HUES64 (cell line): ENCODE measurements at regions not wholly inside any gene's neighbourhood (a gene's known extent, or its start where the extent isn't known, plus 50 kb on each side); places are given as distances from the start of the nearest gene placed in this dataset.

ENCODE experiments used
- H3K27ac ChIP-seq: 2 replicates; pipeline ENCODE4 v1.7.0; 2013; ENCODE audit warnings: low read depth, low read length, inconsistent platforms
- H3K27me3 ChIP-seq: 2 replicates; pipeline ENCODE4 v1.6.1; 2013; ENCODE audit warnings: mild to moderate bottlenecking, low read length; ENCODE audit not compliant: insufficient read depth
- H3K36me3 ChIP-seq: 2 replicates; pipeline ENCODE4 v1.6.1; 2013; ENCODE audit warnings: mild to moderate bottlenecking, low read length; ENCODE audit not compliant: insufficient read depth
- H3K4me1 ChIP-seq: 2 replicates; pipeline ENCODE4 v1.6.1; 2013; ENCODE audit warnings: mild to moderate bottlenecking, low read length, moderate library complexity; ENCODE audit not compliant: insufficient read depth
- H3K4me3 ChIP-seq: 2 replicates; pipeline ENCODE4 v1.5.1; 2013; ENCODE audit warnings: mild to moderate bottlenecking, low read length, moderate library complexity
- H3K9ac ChIP-seq: 2 replicates; pipeline ENCODE4 v1.6.1; 2013; ENCODE audit warnings: mild to moderate bottlenecking, low read depth, low read length
- H3K9me3 ChIP-seq: 2 replicates; pipeline ENCODE4 v1.6.1; 2013; ENCODE audit warnings: low read depth, low read length; ENCODE audit not compliant: insufficient read depth
- WGBS: fragments of 150-250, 120-280 bp; methylation state at CpG from one replicate; pipeline ENCODE4 v1.1.7; 2013; ENCODE audit warnings: missing lambda C conversion rate; 5-methylcytosine and 5-hydroxymethylcytosine counted together

GRCh38 chr15:47411733-47412132 lies 305.6 kb upstream of the SEMA6D start:
- over 99% methylated on average over 4 of the region's 4 CpGs for WGBS
- no peaks in the 10 kb centered on the region for H3K27me3 ChIP-seq
- H3K36me3 ChIP-seq = no peaks in the 10 kb centered on the region
- H3K9ac ChIP-seq = no peak overlapping the region
- H3K27ac ChIP-seq = no peak overlapping the region
- no peaks in the 10 kb centered on the region for H3K9me3 ChIP-seq
- no peak overlapping the region for H3K4me3 ChIP-seq
- peaks cover 16% of the 10 kb centered on the region; the same call in 1 of the 2 replicates for H3K4me1 ChIP-seq

- H3K9ac ChIP-seq = no peak overlapping the region
- H3K4me3 ChIP-seq = no peak overlapping the region
- no peaks in the 10 kb centered on the region for H3K9me3 ChIP-seq
- no peaks in the 10 kb centered on the region for H3K36me3 ChIP-seq
- WGBS = 97% methylated on average over 3 of the region's 3 CpGs
- H3K27ac ChIP-seq = no peak overlapping the region
- no peaks in the 10 kb centered on the region for H3K27me3 ChIP-seq
- H3K4me1 ChIP-seq = peaks cover 16% of the 10 kb centered on the region; the same call in 1 of the 2 replicates
Observed at GRCh38 chr15:47412136-47412535, 305.2 kb upstream of the SEMA6D start.

- no peaks in the 10 kb centered on the region for H3K27me3 ChIP-seq
- H3K9me3 ChIP-seq = no peaks in the 10 kb centered on the region
- whole genome bisulfite sequencing = 100% methylated on average over 2 of the region's 4 CpGs
- peaks cover 13% of the 10 kb centered on the region; the same call in 1 of the 2 replicates for H3K4me1 ChIP-seq
- no peak overlapping the region for H3K27ac ChIP-seq
- H3K4me3 ChIP-seq = no peak overlapping the region
- no peak overlapping the region for H3K9ac ChIP-seq
- H3K36me3 ChIP-seq = no peaks in the 10 kb centered on the region
Observed at GRCh38 chr15:47412802-47413201, 304.5 kb upstream of the SEMA6D start.

- Histone ChIP-seq H3K27me3 (no peaks in the 10 kb centered on the region), H3K27ac (no peak overlapping the region), H3K4me3 (no peak overlapping the region), H3K9ac (no peak overlapping the region), H3K9me3 (no peaks in the 10 kb centered on the region), H3K36me3 (no peaks in the 10 kb centered on the region), H3K4me1 (peaks cover 8% of the 10 kb centered on the region; the same call in 1 of the 2 replicates)
- 100% methylated on average over 1 of the region's 2 CpGs for WGBS
Observed at GRCh38 chr15:47414207-47414606, 303.1 kb upstream of the SEMA6D start.

GRCh38 chr15:47415539-47415971 lies 301.8 kb upstream of the SEMA6D start:
- no peak overlapping the region for H3K4me3 ChIP-seq
- H3K27me3 ChIP-seq = no peaks in the 10 kb centered on the region
- no peaks in the 10 kb centered on the region for H3K9me3 ChIP-seq
- no peak overlapping the region for H3K9ac ChIP-seq
- WGBS = 80% methylated on average over 1 of the region's 1 CpG
- peaks cover 8% of the 10 kb centered on the region; the same call in 1 of the 2 replicates for H3K4me1 ChIP-seq
- no peak overlapping the region for H3K27ac ChIP-seq
- no peaks in the 10 kb centered on the region for H3K36me3 ChIP-seq

- 100% methylated on average over 1 of the region's 1 CpG for WGBS
- no peaks in the 10 kb centered on the region for H3K9me3 ChIP-seq
- no peaks in the 10 kb centered on the region for H3K27me3 ChIP-seq
- no peak overlapping the region for H3K4me3 ChIP-seq
- no peaks in the 10 kb centered on the region for H3K36me3 ChIP-seq
- H3K9ac ChIP-seq = no peak overlapping the region
- H3K4me1 ChIP-seq = no peaks in the 10 kb centered on the region
- no peak overlapping the region for H3K27ac ChIP-seq
Observed at GRCh38 chr15:47422881-47423665, 294.2 kb upstream of the SEMA6D start.

- no peaks in the 10 kb centered on the region for H3K4me1 ChIP-seq
- no peak overlapping the region for H3K9ac ChIP-seq
- H3K9me3 ChIP-seq = no peaks in the 10 kb centered on the region
- no peaks in the 10 kb centered on the region for H3K27me3 ChIP-seq
- no peaks in the 10 kb centered on the region for H3K36me3 ChIP-seq
- H3K4me3 ChIP-seq = no peak overlapping the region
- no peak overlapping the region for H3K27ac ChIP-seq
- no CpG with 5 or more reads among the region's 1 CpG for WGBS
Observed at GRCh38 chr15:47427463-47427862, 289.8 kb upstream of the SEMA6D start.

- no CpG with 5 or more reads among the region's 1 CpG for WGBS
- Histone ChIP-seq H3K4me1 (no peaks in the 10 kb centered on the region), H3K4me3 (no peak overlapping the region), H3K27ac (no peak overlapping the region), H3K9me3 (no peaks in the 10 kb centered on the region), H3K27me3 (no peaks in the 10 kb centered on the region), H3K36me3 (no peaks in the 10 kb centered on the region), H3K9ac (no peak overlapping the region)
Observed at GRCh38 chr15:47429376-47429775, 287.9 kb upstream of the SEMA6D start.

GRCh38 chr15:47431501-47431900 lies 285.8 kb upstream of the SEMA6D start:
- H3K27me3 ChIP-seq = no peaks in the 10 kb centered on the region
- H3K36me3 ChIP-seq = no peaks in the 10 kb centered on the region
- no peaks in the 10 kb centered on the region for H3K9me3 ChIP-seq
- no peaks in the 10 kb centered on the region for H3K4me1 ChIP-seq
- WGBS = 87% methylated on average over 3 of the region's 3 CpGs
- no peak overlapping the region for H3K27ac ChIP-seq
- no peak overlapping the region for H3K4me3 ChIP-seq
- no peak overlapping the region for H3K9ac ChIP-seq

- Histone ChIP-seq H3K27ac (no peak overlapping the region), H3K9ac (no peak overlapping the region), H3K9me3 (no peaks in the 10 kb centered on the region)
Observed at GRCh38 chr15:47432826-47433225, 284.5 kb upstream of the SEMA6D start.

GRCh38 chr15:47434596-47434995 lies 282.7 kb upstream of the SEMA6D start:
- WGBS = 85% methylated on average over 2 of the region's 2 CpGs
- no peaks in the 10 kb centered on the region for H3K36me3 ChIP-seq
- H3K4me3 ChIP-seq = no peak overlapping the region
- H3K9ac ChIP-seq = no peak overlapping the region
- H3K27me3 ChIP-seq = no peaks in the 10 kb centered on the region
- H3K27ac ChIP-seq = no peak overlapping the region
- no peaks in the 10 kb centered on the region for H3K4me1 ChIP-seq
- H3K9me3 ChIP-seq = no peaks in the 10 kb centered on the region

More at GRCh38 chr15:47432826-47433225, 284.5 kb upstream of the SEMA6D start:
- Histone ChIP-seq H3K27me3 (no peaks in the 10 kb centered on the region), H3K4me1 (no peaks in the 10 kb centered on the region), H3K36me3 (no peaks in the 10 kb centered on the region), H3K4me3 (no peak overlapping the region)
